Endodermal cell (in vitro differentiated cells): ENCODE measurements at regions not wholly inside any gene's neighbourhood (a gene's known extent, or its start where the extent isn't known, plus 50 kb on each side); places are given as distances from the start of the nearest gene placed in this dataset.

Experiments used
- DNase-seq: peaks from one replicate; pipeline ENCODE4 v3.0.0-alpha.2; 2017
- H3K27ac ChIP-seq: 2 replicates; pipeline ENCODE4 v1.5.1; 2013; ENCODE audit warnings: mild to moderate bottlenecking, low read depth, low read length, moderate library complexity
- H3K27me3 ChIP-seq: 2 replicates; pipeline ENCODE4 v1.6.1; 2013; ENCODE audit warnings: mild to moderate bottlenecking, low read length, moderate library complexity; ENCODE audit not compliant: insufficient read depth, control insufficient read depth, poor library complexity, severe bottlenecking
- H3K36me3 ChIP-seq: 2 replicates; pipeline ENCODE4 v1.7.0; 2013; ENCODE audit warnings: mild to moderate bottlenecking, low read length, moderate library complexity; ENCODE audit not compliant: control insufficient read depth, insufficient read depth
- H3K4me1 ChIP-seq: one replicate; pipeline ENCODE4 v1.7.0; 2013; ENCODE audit warnings: low read length; ENCODE audit not compliant: control insufficient read depth, insufficient read depth
- H3K4me3 ChIP-seq: 2 replicates; pipeline ENCODE4 v1.5.1; 2013; ENCODE audit warnings: mild to moderate bottlenecking, low read length, moderate library complexity
- H3K9ac ChIP-seq: 2 replicates; pipeline ENCODE4 v1.6.1; 2013; ENCODE audit warnings: mild to moderate bottlenecking, low read length, moderate library complexity; ENCODE audit not compliant: poor library complexity, severe bottlenecking; ENCODE audit errors: extremely low read depth
- H3K9me3 ChIP-seq: 2 replicates; pipeline ENCODE4 v1.6.1; 2013; ENCODE audit warnings: mild to moderate bottlenecking, low read length, moderate library complexity; ENCODE audit not compliant: control insufficient read depth
- H3K27ac Mint-ChIP-seq: 2 replicates; pipeline ENCODE4 v1.8.0; 2020; ENCODE audit warnings: mixed read lengths
- H3K27me3 Mint-ChIP-seq: 2 replicates; pipeline ENCODE4 v1.8.0; 2021; ENCODE audit warnings: mild to moderate bottlenecking, mixed read lengths; ENCODE audit not compliant: insufficient read depth
- H3K36me3 Mint-ChIP-seq: 2 replicates; pipeline ENCODE4 v1.8.0; 2020; ENCODE audit warnings: low read depth, mixed read lengths
- H3K4me1 Mint-ChIP-seq: 2 replicates; pipeline ENCODE4 v1.8.0; 2020; ENCODE audit warnings: mixed read lengths
- H3K4me3 Mint-ChIP-seq: 2 replicates; pipeline ENCODE4 v1.8.0; 2020; ENCODE audit warnings: mild to moderate bottlenecking, moderate library complexity, mixed read lengths
- H3K9me3 Mint-ChIP-seq: 2 replicates; pipeline ENCODE4 v1.8.0; 2020; ENCODE audit warnings: mild to moderate bottlenecking, mixed read lengths
- WGBS, 2 experiments: methylation state at CpG; one replicate each; pipeline versions ENCODE4 v1.1.5 to v1.1.7; 2013; ENCODE audit warnings: missing lambda C conversion rate in 2 of 2, mixed read lengths in 1 of 2; ENCODE audit not compliant: insufficient coverage in 1 of 2, insufficient read length in 1 of 2; 5-methylcytosine and 5-hydroxymethylcytosine counted together
- TF ChIP-seq, protein P1 (sequence below): fragments of 200-600 bp; sonication (generic); conservative IDR thresholded peaks from 2 replicates; pipeline ENCODE4 v1.5.0; 2021; ENCODE audit warnings: antibody characterized with exemption, mild to moderate bottlenecking

DNA sequence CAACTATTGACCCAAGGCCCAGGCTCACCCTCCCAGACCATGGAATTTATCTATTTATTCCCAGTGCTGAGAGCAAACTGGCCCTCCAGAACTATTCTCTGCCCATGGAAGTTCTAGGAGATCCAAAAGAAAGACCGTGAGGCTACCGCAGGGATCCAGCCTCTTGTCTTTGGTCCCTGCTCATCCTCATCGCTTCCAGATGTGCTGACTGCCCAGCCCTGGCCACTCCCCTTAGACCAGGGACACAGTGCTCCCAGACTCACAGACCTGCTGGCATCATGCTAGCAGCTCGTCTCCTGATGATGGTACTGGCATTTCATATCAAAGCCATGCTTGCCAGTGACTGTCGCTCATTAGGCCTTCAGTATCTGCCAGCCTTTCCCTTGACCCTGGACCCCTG is 405.7 kb upstream of the PPP2R3A start:
- Histone ChIP-seq H3K27me3 (no peaks in the 10 kb centered on the region), H3K4me3 (no peak overlapping the region), H3K4me1 (no peaks in the 10 kb centered on the region), H3K27ac (no peak overlapping the region), H3K36me3 (no peaks in the 10 kb centered on the region), H3K9ac (no peak overlapping the region), H3K9me3 (no peaks in the 10 kb centered on the region)
- Mint-ChIP-seq H3K4me1 (peaks cover 6% of the 10 kb centered on the region), H3K27ac (no peak overlapping the region), H3K36me3 (no peaks in the 10 kb centered on the region), H3K9me3 (no peaks in the 10 kb centered on the region), H3K27me3 (peaks cover 5% of the 10 kb centered on the region), H3K4me3 (no peak overlapping the region)
- TF ChIP-seq, protein P1, sequence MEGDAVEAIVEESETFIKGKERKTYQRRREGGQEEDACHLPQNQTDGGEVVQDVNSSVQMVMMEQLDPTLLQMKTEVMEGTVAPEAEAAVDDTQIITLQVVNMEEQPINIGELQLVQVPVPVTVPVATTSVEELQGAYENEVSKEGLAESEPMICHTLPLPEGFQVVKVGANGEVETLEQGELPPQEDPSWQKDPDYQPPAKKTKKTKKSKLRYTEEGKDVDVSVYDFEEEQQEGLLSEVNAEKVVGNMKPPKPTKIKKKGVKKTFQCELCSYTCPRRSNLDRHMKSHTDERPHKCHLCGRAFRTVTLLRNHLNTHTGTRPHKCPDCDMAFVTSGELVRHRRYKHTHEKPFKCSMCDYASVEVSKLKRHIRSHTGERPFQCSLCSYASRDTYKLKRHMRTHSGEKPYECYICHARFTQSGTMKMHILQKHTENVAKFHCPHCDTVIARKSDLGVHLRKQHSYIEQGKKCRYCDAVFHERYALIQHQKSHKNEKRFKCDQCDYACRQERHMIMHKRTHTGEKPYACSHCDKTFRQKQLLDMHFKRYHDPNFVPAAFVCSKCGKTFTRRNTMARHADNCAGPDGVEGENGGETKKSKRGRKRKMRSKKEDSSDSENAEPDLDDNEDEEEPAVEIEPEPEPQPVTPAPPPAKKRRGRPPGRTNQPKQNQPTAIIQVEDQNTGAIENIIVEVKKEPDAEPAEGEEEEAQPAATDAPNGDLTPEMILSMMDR: no peak
- no peak for DNase-seq
- 92 to 97% methylated on average over 4 to 5 of the region's 5 CpGs for WGBS, 2 experiments

DNA sequence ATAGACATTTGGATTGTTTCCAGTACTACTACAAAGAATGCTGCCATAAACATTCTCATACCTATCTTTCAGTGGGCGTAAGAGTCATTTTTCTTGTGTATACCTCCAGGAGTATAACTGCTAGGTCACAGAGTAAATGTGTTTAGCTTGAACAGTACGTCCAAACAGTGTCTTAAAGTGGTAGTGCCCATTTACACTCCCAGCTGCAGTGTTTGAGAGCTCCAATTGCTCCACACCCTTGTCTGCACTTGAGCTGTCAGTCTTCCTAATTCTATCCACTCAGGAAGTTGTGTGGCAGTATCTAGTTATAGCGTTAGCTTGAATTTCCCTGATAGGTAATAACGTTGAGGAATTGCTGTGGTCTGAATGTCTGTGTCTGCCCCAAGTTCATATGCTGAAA is 404.7 kb upstream of the PPP2R3A start:
- Mint-ChIP-seq H3K27ac (no peak overlapping the region), H3K27me3 (peaks cover 5% of the 10 kb centered on the region), H3K36me3 (no peaks in the 10 kb centered on the region), H3K4me3 (no peak overlapping the region), H3K4me1 (peaks cover 9% of the 10 kb centered on the region), H3K9me3 (no peaks in the 10 kb centered on the region)
- 86 to 91% methylated on average over 1 to 4 of the region's 4 CpGs for WGBS, 2 experiments
- DNase-seq: no peak
- Histone ChIP-seq H3K4me3 (no peak overlapping the region), H3K36me3 (no peaks in the 10 kb centered on the region), H3K9ac (no peak overlapping the region), H3K27ac (no peak overlapping the region), H3K4me1 (no peaks in the 10 kb centered on the region), H3K27me3 (no peaks in the 10 kb centered on the region), H3K9me3 (no peaks in the 10 kb centered on the region)
- TF ChIP-seq, protein P1: no peak

DNA sequence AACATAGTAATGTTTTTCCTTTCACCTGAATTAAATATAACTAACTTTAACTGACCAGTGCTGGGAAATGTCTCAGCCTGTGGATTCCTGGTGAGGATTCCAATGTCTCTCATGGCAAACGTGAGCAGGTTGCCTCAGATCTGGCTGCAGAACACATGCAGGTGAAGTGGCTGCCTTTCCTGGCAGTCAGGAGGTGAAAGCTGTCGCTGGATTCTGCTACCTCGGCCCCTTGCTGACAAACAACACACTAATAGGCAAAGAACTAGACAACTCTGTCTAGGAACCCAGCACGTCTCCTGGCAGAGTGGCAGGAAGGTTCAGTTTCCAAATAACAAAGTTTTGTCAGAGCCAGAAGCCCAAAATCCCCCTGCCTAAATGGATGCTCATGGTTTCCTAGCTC is 400.8 kb upstream of the PPP2R3A start:
- Mint-ChIP-seq H3K4me3 (no peak overlapping the region), H3K36me3 (no peaks in the 10 kb centered on the region), H3K9me3 (no peaks in the 10 kb centered on the region), H3K27me3 (peaks cover 35% of the 10 kb centered on the region), H3K27ac (no peak overlapping the region), H3K4me1 (peaks cover 8% of the 10 kb centered on the region)
- no peaks in the 10 kb centered on the region for H3K9me3 ChIP-seq
- no peaks in the 10 kb centered on the region for H3K36me3 ChIP-seq
- H3K27ac ChIP-seq: no peak overlapping the region
- 89 to 100% methylated on average over 2 to 4 of the region's 4 CpGs for WGBS, 2 experiments
- DNase-seq: no peak
- H3K4me3 ChIP-seq: no peak overlapping the region
- H3K9ac ChIP-seq: no peak overlapping the region
- peaks cover 27% of the 10 kb centered on the region for H3K27me3 ChIP-seq
- H3K4me1 ChIP-seq: no peaks in the 10 kb centered on the region
- TF ChIP-seq, protein P1: no peak
